Epithelial cell of prostate (primary cell): ENCODE measurements at regions not wholly inside any gene's neighbourhood (a gene's known extent, or its start where the extent isn't known, plus 50 kb on each side); places are given as distances from the start of the nearest gene placed in this dataset.

Experiments used
- DNase-seq: peaks from one replicate; pipeline ENCODE4 v3.0.0-alpha.2; 2011; ENCODE audit warnings: low read depth, low spot score
- H3K27ac ChIP-seq: fragments of 450-650 bp; 2 replicates; pipeline ENCODE4 v1.5.1; 2017; ENCODE audit warnings: mild to moderate bottlenecking

GRCh38 chr13:108018371-108018870 lies 196.9 kb downstream of the LIG4 start:
- DNase-seq, result no peak
- H3K27ac ChIP-seq, result no peak overlapping the region

- no peak overlapping the region for H3K27ac ChIP-seq
- no peak for DNase-seq
Observed at GRCh38 chr13:108006619-108007018, 208.7 kb downstream of the LIG4 start.

- DNase-seq, result no peak
- H3K27ac ChIP-seq, result no peak overlapping the region
Observed at GRCh38 chr13:108005231-108005630, 210.1 kb downstream of the LIG4 start.

- no peak for DNase-seq
- no peak overlapping the region for H3K27ac ChIP-seq
Observed at GRCh38 chr13:108003626-108004025, 211.7 kb downstream of the LIG4 start.

- H3K27ac ChIP-seq, result no peak overlapping the region
- DNase-seq, result no peak
Observed at GRCh38 chr13:108000998-108001397, 214.3 kb downstream of the LIG4 start.

GRCh38 chr13:107999751-108000150 lies 215.6 kb downstream of the LIG4 start:
- no peak for DNase-seq
- H3K27ac ChIP-seq, result no peak overlapping the region

GRCh38 chr13:107994137-107994536 lies 221.2 kb downstream of the LIG4 start:
- no peak for DNase-seq
- H3K27ac ChIP-seq, result no peak overlapping the region

- H3K27ac ChIP-seq, result peak overlapping the region; percentile 21
- DNase-seq, result peak; percentile 49
Observed at GRCh38 chr13:107993239-107993949, 221.9 kb downstream of the LIG4 start.

- peak overlapping the region; percentile 21 for H3K27ac ChIP-seq
- no peak for DNase-seq
Observed at GRCh38 chr13:107992542-107992941, 222.8 kb downstream of the LIG4 start.

GRCh38 chr13:107977071-107977574 lies 238.2 kb downstream of the LIG4 start:
- H3K27ac ChIP-seq, result no peak overlapping the region
- no peak for DNase-seq

- no peak for DNase-seq
Observed at GRCh38 chr13:107976628-107977027, 238.7 kb downstream of the LIG4 start.

GRCh38 chr13:107974409-107974808 lies 240.9 kb downstream of the LIG4 start:
- no peak for DNase-seq
- no peak overlapping the region for H3K27ac ChIP-seq

More at GRCh38 chr13:107976628-107977027, 238.7 kb downstream of the LIG4 start:
- H3K27ac ChIP-seq, result no peak overlapping the region

- H3K27ac ChIP-seq, result no peak overlapping the region
- DNase-seq, result no peak
Observed at GRCh38 chr13:107969546-107969945, 245.8 kb downstream of the LIG4 start.

GRCh38 chr13:107968470-107968869 lies 246.9 kb downstream of the LIG4 start:
- peak; percentile 5 for DNase-seq
- no peak overlapping the region for H3K27ac ChIP-seq

- no peak overlapping the region for H3K27ac ChIP-seq
- no peak for DNase-seq
Observed at GRCh38 chr13:107964395-107964794, 250.9 kb downstream of the LIG4 start.

- H3K27ac ChIP-seq, result no peak overlapping the region
Observed at GRCh38 chr13:107961849-107962608, 253.3 kb downstream of the LIG4 start.

GRCh38 chr13:107960301-107960700 lies 255.0 kb downstream of the LIG4 start:
- DNase-seq, result no peak
- no peak overlapping the region for H3K27ac ChIP-seq

More at GRCh38 chr13:107961849-107962608, 253.3 kb downstream of the LIG4 start:
- no peak for DNase-seq

- no peak overlapping the region for H3K27ac ChIP-seq
- no peak for DNase-seq
Observed at GRCh38 chr13:107956889-107957288, 258.4 kb downstream of the LIG4 start.

- DNase-seq, result no peak
- no peak overlapping the region for H3K27ac ChIP-seq
Observed at GRCh38 chr13:107942030-107942617, 273.2 kb downstream of the LIG4 start.

GRCh38 chr13:107941345-107942029 lies 273.8 kb downstream of the LIG4 start:
- DNase-seq, result no peak
- no peak overlapping the region for H3K27ac ChIP-seq
